Osteoblast (primary cell): ENCODE measurements at regions not wholly inside any gene's neighbourhood (a gene's known extent, or its start where the extent isn't known, plus 50 kb on each side); places are given as distances from the start of the nearest gene placed in this dataset.

Experiments
- DNase-seq: peaks from one replicate; pipeline ENCODE4 v3.0.0; 2011; ENCODE audit warnings: low spot score, mixed read lengths; ENCODE audit not compliant: insufficient read length; ENCODE audit errors: missing footprints
- H2AFZ ChIP-seq: 2 replicates; pipeline ENCODE4 v1.6.0; 2011; ENCODE audit warnings: mild to moderate bottlenecking, low read length
- H3K27ac ChIP-seq: 2 replicates; pipeline ENCODE4 v1.5.1; 2011; ENCODE audit warnings: mild to moderate bottlenecking, low read depth, low read length, moderate library complexity
- H3K27me3 ChIP-seq: 2 replicates; pipeline ENCODE4 v1.6.0; 2012; ENCODE audit warnings: mild to moderate bottlenecking, control low read depth, inconsistent platforms, low read length, moderate library complexity; ENCODE audit not compliant: insufficient read depth
- H3K36me3 ChIP-seq: 2 replicates; pipeline ENCODE4 v1.5.1; 2011; ENCODE audit warnings: mild to moderate bottlenecking, low read length, control low read depth, moderate library complexity; ENCODE audit not compliant: insufficient read depth
- H3K4me1 ChIP-seq: 2 replicates; pipeline ENCODE4 v1.5.1; 2011; ENCODE audit warnings: mild to moderate bottlenecking, low read length, control low read depth, moderate library complexity; ENCODE audit not compliant: insufficient read depth
- H3K4me2 ChIP-seq: 2 replicates; pipeline ENCODE4 v1.6.0; 2011; ENCODE audit warnings: mild to moderate bottlenecking, low read length; ENCODE audit not compliant: insufficient read depth
- H3K4me3 ChIP-seq: fragments of 200-600 bp; sonication (generic); 3 replicates; pipeline ENCODE4 v1.5.1; 2012; ENCODE audit warnings: mild to moderate bottlenecking, low read length, inconsistent platforms; ENCODE audit not compliant: insufficient read depth
- H3K79me2 ChIP-seq: 2 replicates; pipeline ENCODE4 v1.6.0; 2012; ENCODE audit warnings: mild to moderate bottlenecking, low read length, control low read depth, inconsistent platforms; ENCODE audit not compliant: insufficient read depth
- H3K9me3 ChIP-seq: 2 replicates; pipeline ENCODE4 v1.5.1; 2011; ENCODE audit warnings: low read depth, low read length, control low read depth
- H4K20me1 ChIP-seq: 2 replicates; pipeline ENCODE4 v1.6.0; 2012; ENCODE audit warnings: mild to moderate bottlenecking, low read length, control low read depth; ENCODE audit not compliant: insufficient read depth
- TF ChIP-seq, protein P1 (sequence below): IDR thresholded peaks from 2 replicates; pipeline ENCODE4 v1.5.1; 2011; ENCODE audit warnings: mild to moderate bottlenecking, low read depth, low read length, moderate library complexity; ENCODE audit errors: extremely low read depth

GRCh38 chr3:16809482-16809881 is 75.3 kb upstream of the PLCL2 start:
- no peaks in the 10 kb centered on the region for H3K27me3 ChIP-seq
- H3K79me2 ChIP-seq, result no peaks in the 10 kb centered on the region
- no peak overlapping the region for H3K4me3 ChIP-seq
- no peaks in the 10 kb centered on the region for H3K36me3 ChIP-seq
- TF ChIP-seq, protein P1, sequence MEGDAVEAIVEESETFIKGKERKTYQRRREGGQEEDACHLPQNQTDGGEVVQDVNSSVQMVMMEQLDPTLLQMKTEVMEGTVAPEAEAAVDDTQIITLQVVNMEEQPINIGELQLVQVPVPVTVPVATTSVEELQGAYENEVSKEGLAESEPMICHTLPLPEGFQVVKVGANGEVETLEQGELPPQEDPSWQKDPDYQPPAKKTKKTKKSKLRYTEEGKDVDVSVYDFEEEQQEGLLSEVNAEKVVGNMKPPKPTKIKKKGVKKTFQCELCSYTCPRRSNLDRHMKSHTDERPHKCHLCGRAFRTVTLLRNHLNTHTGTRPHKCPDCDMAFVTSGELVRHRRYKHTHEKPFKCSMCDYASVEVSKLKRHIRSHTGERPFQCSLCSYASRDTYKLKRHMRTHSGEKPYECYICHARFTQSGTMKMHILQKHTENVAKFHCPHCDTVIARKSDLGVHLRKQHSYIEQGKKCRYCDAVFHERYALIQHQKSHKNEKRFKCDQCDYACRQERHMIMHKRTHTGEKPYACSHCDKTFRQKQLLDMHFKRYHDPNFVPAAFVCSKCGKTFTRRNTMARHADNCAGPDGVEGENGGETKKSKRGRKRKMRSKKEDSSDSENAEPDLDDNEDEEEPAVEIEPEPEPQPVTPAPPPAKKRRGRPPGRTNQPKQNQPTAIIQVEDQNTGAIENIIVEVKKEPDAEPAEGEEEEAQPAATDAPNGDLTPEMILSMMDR, result no peak
- no peak overlapping the region for H2AFZ ChIP-seq
- H3K4me1 ChIP-seq, result no peaks in the 10 kb centered on the region
- no peaks in the 10 kb centered on the region for H3K9me3 ChIP-seq
- no peak for DNase-seq
- H3K4me2 ChIP-seq, result no peak overlapping the region
- H3K27ac ChIP-seq, result no peak overlapping the region
- no peaks in the 10 kb centered on the region for H4K20me1 ChIP-seq

DNA sequence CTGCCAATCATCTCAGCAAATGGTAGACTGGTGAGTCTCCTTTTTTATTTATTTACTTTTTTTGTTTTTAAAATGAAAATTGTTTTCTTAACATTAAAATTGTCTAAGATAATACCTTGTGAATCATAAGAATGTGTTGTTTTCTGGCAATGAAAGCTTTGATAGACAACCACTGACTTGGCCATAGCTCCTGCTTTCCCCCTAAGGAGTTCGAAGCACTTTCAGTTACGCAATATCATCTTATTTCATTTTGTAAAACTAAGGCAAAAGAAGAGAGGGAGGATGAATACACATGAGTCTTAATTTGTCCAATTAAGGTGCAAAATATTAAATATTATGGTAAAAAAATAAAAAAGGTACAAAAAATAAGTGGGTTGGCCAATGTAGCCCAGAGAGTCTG is 74.8 kb upstream of the PLCL2 start:
- Histone ChIP-seq H3K9me3 (no peaks in the 10 kb centered on the region), H2AFZ (no peak overlapping the region), H3K4me2 (no peak overlapping the region), H3K79me2 (no peaks in the 10 kb centered on the region), H3K27ac (no peak overlapping the region), H3K36me3 (no peaks in the 10 kb centered on the region), H3K4me1 (no peaks in the 10 kb centered on the region), H4K20me1 (no peaks in the 10 kb centered on the region), H3K4me3 (no peak overlapping the region), H3K27me3 (no peaks in the 10 kb centered on the region)
- TF ChIP-seq, protein P1, result no peak
- DNase-seq, result no peak

DNA sequence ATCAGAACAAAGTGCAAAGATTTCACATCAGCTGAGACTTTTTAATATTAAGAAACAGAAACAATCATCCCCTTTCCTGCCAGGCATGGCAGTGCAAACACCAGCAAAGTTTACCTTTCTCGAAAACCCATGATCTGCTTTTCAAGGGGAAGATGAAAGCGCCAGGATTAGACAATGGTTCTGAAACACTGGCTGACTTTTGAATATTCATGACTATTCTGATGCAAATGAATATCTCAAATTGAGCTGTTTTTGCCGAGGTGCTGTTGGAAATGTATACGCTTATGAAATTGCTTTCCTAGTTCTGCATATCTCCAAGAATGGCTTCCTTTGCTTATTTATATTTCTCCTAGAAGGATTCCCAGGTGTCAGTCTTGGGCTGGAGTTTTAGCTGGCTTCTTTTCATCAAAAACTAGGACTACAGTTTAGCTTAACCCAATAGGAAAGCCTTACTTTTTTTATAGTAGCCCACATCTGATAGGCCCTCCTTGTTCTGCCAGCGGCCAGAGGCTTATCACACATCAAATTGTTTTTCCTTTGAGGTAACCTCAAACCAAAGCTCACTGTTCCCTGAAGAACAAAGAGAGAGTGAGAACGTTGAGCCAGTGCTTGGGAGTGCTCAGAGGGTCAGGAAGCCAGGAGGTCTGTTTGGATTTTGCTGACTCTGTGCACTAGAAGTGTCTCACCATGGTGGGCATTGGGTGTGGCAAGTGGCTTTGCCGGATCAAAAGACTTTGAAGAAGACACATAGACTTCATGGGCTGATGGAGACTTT is 74.0 kb upstream of the PLCL2 start:
- no peak for DNase-seq
- no peak overlapping the region for H3K27ac ChIP-seq
- no peaks in the 10 kb centered on the region for H3K27me3 ChIP-seq
- H3K36me3 ChIP-seq, result no peaks in the 10 kb centered on the region
- no peaks in the 10 kb centered on the region for H4K20me1 ChIP-seq
- no peak overlapping the region for H2AFZ ChIP-seq
- TF ChIP-seq, protein P1, result no peak
- H3K4me3 ChIP-seq, result no peak overlapping the region
- no peaks in the 10 kb centered on the region for H3K4me1 ChIP-seq
- H3K79me2 ChIP-seq, result no peaks in the 10 kb centered on the region
- H3K9me3 ChIP-seq, result no peaks in the 10 kb centered on the region
- H3K4me2 ChIP-seq, result no peak overlapping the region

GRCh38 chr3:16811950-16812349 is 72.8 kb upstream of the PLCL2 start:
- Histone ChIP-seq H3K36me3 (no peaks in the 10 kb centered on the region), H3K79me2 (no peaks in the 10 kb centered on the region), H2AFZ (no peak overlapping the region), H3K27ac (no peak overlapping the region), H3K4me3 (no peak overlapping the region), H4K20me1 (no peaks in the 10 kb centered on the region), H3K4me2 (no peak overlapping the region), H3K9me3 (no peaks in the 10 kb centered on the region), H3K4me1 (no peaks in the 10 kb centered on the region), H3K27me3 (no peaks in the 10 kb centered on the region)
- TF ChIP-seq, protein P1, result no peak
- DNase-seq, result no peak
